IPS DF 6.9 (cell line): ENCODE measurements at regions not wholly inside any gene's neighbourhood (a gene's known extent, or its start where the extent isn't known, plus 50 kb on each side); places are given as distances from the start of the nearest gene placed in this dataset.
"Not testable (repeated sequence)": the region's sequence is repeated elsewhere in the genome, so short reads cannot be mapped to it uniquely, and the experiment has no call there.

ENCODE experiments used
- DNase-seq: peaks from one replicate; pipeline ENCODE4 v3.0.0-alpha.2; 2013; ENCODE audit warnings: low read depth, low spot score
- H3K27ac ChIP-seq: one replicate; pipeline ENCODE4 v1.5.1; 2013; ENCODE audit warnings: low read length, control low read depth
- H3K27me3 ChIP-seq: 2 replicates; pipeline ENCODE4 v1.6.1; 2013; ENCODE audit warnings: mild to moderate bottlenecking, low read length; ENCODE audit not compliant: control insufficient read depth, insufficient read depth
- H3K36me3 ChIP-seq: 2 replicates; pipeline ENCODE4 v1.6.1; 2013; ENCODE audit warnings: low read length; ENCODE audit not compliant: control insufficient read depth, insufficient read depth
- H3K4me1 ChIP-seq: 2 replicates; pipeline ENCODE4 v1.6.1; 2013; ENCODE audit warnings: low read length; ENCODE audit not compliant: control insufficient read depth, insufficient read depth
- H3K4me3 ChIP-seq: 2 replicates; pipeline ENCODE4 v1.5.1; 2013; ENCODE audit warnings: mild to moderate bottlenecking, low read length
- H3K9me3 ChIP-seq: 2 replicates; pipeline ENCODE4 v1.6.1; 2013; ENCODE audit warnings: low read length, inconsistent platforms; ENCODE audit not compliant: control insufficient read depth, insufficient read depth
- WGBS: extraction: QIAGEN DNeasy Blood & Tissue Kit; methylation state at CpG from one replicate; pipeline ENCODE4 v1.1.7; 2013; ENCODE audit warnings: mixed read lengths, missing lambda C conversion rate; ENCODE audit not compliant: insufficient read length, insufficient coverage; 5-methylcytosine and 5-hydroxymethylcytosine counted together

DNA sequence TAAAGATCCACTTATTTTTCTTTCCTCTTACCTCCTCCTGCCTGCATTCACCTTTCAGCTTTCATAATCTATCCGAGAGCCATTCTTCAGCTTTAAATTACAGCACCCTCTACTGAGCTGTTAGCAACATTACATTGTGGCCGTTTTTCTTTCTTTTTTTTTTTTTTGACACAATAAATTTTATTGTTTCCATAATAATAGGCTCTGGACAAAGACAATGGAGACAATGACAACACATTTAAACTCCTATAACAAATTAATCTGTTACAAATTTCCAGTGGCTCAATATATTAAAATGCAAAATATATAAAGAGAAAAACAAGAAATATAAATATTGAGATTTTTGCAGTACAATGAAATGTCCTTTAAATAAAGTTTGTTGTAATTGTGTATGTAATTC lies 312.7 kb upstream of the COX7C start:
- H3K27ac ChIP-seq, H3K27me3 ChIP-seq, H3K9me3 ChIP-seq, DNase-seq, H3K36me3 ChIP-seq, H3K4me3 ChIP-seq, H3K4me1 ChIP-seq: not testable (repeated sequence)
- no CpG with 5 or more reads among the region's 2 CpGs for WGBS

DNA sequence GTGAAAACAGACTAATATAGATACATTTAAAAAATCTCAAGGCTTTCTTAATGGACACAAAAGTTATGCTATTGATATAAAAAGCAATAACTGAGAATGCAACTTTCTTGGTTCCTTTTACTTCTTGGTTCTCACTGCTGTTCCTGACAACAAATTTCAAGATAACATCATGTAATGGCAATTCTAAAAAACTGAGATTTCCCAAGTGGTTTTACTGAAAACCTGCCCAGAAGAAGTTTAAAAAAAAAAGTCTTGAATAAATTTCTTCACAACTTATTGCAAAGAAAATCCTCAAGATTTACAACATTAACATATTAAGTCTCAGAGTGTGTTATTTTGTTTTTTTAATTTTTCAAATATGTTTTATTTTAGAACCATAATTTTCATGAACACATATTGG lies 302.8 kb upstream of the COX7C start:
- Histone ChIP-seq H3K27me3 (no peaks in the 10 kb centered on the region), H3K4me1 (no peaks in the 10 kb centered on the region)
- DNase-seq: no peak

DNA sequence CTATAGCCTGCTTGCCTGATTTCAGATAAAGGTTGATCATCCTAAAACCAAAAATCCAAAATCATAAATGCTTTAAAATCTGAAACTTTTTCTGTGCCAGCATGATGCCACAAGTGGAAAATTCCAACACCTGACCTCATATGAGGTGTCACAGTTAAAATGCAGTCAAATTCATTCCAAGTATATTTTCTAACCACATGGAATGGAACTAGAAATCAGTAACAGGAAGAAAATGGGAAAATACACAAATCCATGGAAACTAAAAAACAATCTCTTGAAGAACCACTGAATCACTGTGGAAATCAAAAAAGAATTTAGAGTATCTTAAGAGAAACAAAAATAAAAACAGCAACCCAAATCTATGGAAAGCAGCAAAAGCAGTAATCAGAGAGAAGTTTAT lies 297.5 kb upstream of the COX7C start:
- Histone ChIP-seq H3K4me3 (no peak overlapping the region), H3K4me1 (no peaks in the 10 kb centered on the region)
- no peak for DNase-seq

More for the DNA sequence above, 302.8 kb upstream of the COX7C start:
- Histone ChIP-seq H3K9me3 (no peaks in the 10 kb centered on the region), H3K27ac (no peak overlapping the region), H3K4me3 (no peak overlapping the region), H3K36me3 (no peaks in the 10 kb centered on the region)

DNA sequence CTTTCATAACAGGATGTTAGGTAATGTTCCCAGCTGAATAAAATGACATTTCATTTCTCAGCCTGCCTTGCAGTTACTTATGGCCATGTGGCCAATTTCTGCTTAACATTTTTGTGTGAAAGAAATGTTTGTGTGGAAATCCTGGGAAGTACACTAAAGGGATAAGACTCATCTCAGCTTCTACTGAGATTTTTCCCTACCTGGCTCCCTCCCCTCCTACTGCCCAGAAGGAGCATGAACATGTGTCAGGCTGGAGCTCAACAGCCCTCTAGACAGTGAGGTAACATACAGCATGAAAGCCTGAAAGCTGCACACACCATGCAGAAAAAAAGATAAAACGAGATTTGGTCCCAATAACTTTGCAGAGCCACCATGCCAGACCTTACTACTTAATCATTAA lies 288.4 kb upstream of the COX7C start:
- WGBS: no CpG with 5 or more reads among the region's 1 CpG
- Histone ChIP-seq H3K9me3 (no peaks in the 10 kb centered on the region), H3K27me3 (no peaks in the 10 kb centered on the region), H3K36me3 (no peaks in the 10 kb centered on the region), H3K4me1 (no peaks in the 10 kb centered on the region), H3K27ac (no peak overlapping the region), H3K4me3 (no peak overlapping the region)
- DNase-seq: no peak

More for the DNA sequence above, 297.5 kb upstream of the COX7C start:
- Histone ChIP-seq H3K27me3 (no peaks in the 10 kb centered on the region), H3K36me3 (no peaks in the 10 kb centered on the region), H3K27ac (no peak overlapping the region), H3K9me3 (no peaks in the 10 kb centered on the region)

DNA sequence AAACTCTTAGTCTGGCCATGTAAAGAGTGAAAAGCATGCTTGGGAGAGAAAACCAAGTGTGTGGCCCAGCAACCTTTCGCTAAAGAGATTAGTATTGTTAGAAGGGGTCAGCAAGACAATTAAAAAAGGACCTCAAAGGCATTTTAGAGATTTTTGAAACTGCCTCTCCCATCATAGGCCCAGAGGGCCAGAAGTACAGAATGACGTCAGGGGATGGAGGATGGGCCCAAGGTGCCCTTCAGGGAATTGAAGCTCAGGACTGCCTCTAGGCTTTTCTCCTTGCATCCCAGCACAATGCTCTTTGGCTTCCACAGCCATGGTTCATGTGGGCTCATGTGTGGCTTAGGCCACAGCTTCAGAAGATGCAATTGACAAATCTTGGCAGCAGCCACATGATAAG lies 287.0 kb upstream of the COX7C start:
- no peaks in the 10 kb centered on the region for H3K4me1 ChIP-seq
- H3K27me3 ChIP-seq: no peaks in the 10 kb centered on the region
- no peaks in the 10 kb centered on the region for H3K9me3 ChIP-seq
- DNase-seq: no peak
- no peaks in the 10 kb centered on the region for H3K36me3 ChIP-seq
- no CpG with 5 or more reads among the region's 2 CpGs for WGBS
- no peak overlapping the region for H3K4me3 ChIP-seq
- no peak overlapping the region for H3K27ac ChIP-seq

DNA sequence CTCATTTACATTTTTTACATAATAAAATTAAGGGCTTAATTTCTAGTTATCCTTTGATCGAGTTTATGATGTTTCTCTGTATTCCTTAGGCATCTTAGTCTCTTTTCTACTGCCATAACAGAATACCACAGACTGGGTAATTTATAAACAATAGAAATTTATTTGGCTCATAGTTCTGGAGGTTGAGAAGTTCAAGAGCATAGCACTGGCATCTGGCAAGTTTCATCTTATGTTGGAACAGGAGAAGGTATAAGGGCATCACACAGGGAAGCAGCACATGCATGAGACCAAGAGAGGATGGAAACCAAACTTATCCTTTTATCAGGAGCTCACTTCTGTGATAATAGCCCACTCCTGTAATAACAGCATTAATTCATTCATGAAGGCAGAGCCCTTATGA lies 284.9 kb upstream of the COX7C start:
- H3K27ac ChIP-seq: no peak overlapping the region
- no peaks in the 10 kb centered on the region for H3K27me3 ChIP-seq
- no peaks in the 10 kb centered on the region for H3K9me3 ChIP-seq
- no CpG with 5 or more reads among the region's 1 CpG for WGBS
- H3K4me1 ChIP-seq: no peaks in the 10 kb centered on the region
- DNase-seq: no peak
- no peak overlapping the region for H3K4me3 ChIP-seq
- H3K36me3 ChIP-seq: no peaks in the 10 kb centered on the region

DNA sequence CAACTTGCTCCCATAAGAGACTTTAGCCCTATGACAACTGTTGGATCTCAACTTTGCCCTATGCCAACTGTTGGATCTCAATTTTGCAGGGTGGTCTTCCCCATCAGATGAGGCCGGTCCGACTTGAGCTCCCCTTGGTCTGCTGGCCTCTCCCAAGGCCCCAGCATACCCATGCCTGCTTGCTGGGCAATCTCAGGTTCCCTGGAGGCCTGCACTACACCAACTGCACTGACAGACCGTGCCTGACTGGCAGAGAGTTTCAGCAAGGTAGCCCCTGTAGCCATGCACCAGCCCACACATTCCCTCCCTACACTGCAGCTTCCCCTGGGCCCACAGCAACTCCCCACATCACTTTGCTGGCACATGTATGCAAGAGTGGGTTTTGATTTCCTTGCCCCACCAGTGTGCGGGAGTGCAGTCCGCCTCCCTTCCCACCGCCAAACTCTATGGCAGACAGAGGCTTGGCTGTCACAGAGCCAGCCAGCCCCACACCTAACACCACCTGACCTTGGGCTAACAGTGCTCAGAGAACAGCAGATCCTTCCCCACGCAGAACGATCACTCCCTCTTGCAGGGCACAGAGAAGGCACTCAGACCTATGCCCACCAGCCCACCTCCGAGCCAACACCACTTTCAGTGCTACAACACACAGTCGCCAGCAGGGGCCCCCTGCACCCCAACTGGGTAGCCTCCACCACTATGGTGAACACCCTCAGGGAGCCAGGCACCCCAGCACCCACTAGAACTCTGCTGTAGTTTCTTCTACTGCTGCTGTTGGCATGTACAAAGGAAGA lies 279.9 kb upstream of the COX7C start:
- no peaks in the 10 kb centered on the region for H3K9me3 ChIP-seq
- H3K4me1 ChIP-seq: no peaks in the 10 kb centered on the region
- WGBS: no CpG with 5 or more reads among the region's 10 CpGs
- no peak overlapping the region for H3K4me3 ChIP-seq
- no peak overlapping the region for H3K27ac ChIP-seq
- no peak for DNase-seq
- H3K36me3 ChIP-seq: no peaks in the 10 kb centered on the region
- H3K27me3 ChIP-seq: no peaks in the 10 kb centered on the region

DNA sequence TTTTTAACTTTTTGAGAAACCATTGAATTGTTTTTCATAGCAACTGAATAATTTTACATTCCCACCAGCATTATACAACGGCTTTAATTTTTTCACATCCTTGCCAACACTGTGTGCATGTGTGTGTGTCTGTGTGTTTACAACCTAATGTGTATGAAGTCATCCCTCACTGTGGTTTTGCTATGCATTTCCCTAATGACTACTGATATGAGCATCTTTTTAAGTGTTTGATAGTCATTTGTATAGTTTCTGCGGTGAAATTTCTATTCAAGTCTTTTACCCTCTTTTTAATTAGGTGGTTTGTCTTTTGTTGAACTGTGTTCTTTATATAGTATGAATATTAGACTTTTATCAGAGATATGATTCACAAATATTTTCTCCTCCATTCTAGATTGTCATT lies 263.1 kb upstream of the COX7C start:
- no peaks in the 10 kb centered on the region for H3K36me3 ChIP-seq
- no peaks in the 10 kb centered on the region for H3K4me1 ChIP-seq
- no peak overlapping the region for H3K4me3 ChIP-seq
- no CpG with 5 or more reads among the region's 2 CpGs for WGBS
- H3K27me3 ChIP-seq: no peaks in the 10 kb centered on the region
- no peaks in the 10 kb centered on the region for H3K9me3 ChIP-seq
- DNase-seq: no peak
- no peak overlapping the region for H3K27ac ChIP-seq

DNA sequence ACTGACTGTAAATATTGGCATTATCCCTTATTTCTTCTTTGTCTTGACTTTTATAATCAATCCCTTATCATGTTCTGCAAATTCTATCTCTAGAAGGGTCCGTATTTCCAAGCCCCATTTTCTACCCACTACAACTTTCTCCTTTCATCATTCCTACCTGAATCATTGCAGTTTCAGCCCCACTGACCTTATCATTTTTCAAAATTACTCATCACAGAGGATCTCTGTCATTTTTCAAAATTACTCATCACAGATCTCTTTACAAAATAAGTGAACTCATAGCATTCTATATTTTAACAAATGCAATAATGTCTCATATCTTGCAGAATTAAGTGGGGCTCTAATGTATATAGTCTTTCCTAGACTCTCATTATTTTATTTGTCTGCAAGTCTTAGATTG lies 256.9 kb upstream of the COX7C start:
- Histone ChIP-seq H3K4me1 (no peaks in the 10 kb centered on the region), H3K4me3 (no peak overlapping the region), H3K27me3 (no peaks in the 10 kb centered on the region), H3K36me3 (no peaks in the 10 kb centered on the region), H3K27ac (no peak overlapping the region), H3K9me3 (no peaks in the 10 kb centered on the region)
- no peak for DNase-seq
- WGBS: no CpG with 5 or more reads among the region's 1 CpG

DNA sequence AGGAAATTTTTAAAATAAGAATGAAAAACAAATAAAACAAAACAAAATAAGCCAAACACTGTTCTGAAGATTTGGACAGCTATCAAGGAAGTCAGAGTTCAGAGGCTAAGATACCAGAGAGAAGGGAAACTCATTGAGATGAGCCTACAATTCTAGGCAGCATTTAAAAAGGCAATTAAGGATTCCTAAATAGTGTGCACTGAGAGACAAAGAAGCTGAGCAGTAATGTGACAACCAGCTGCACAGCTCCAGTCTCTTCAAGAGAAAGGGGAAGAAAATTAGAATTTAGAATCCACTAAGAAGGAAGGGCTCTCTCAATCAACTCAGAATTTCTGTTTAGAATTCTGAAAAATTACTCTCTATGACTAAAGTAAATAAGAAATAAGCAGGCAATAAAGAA lies 246.7 kb upstream of the COX7C start:
- no peak overlapping the region for H3K27ac ChIP-seq
- H3K4me3 ChIP-seq: no peak overlapping the region
- no peaks in the 10 kb centered on the region for H3K4me1 ChIP-seq
- no peaks in the 10 kb centered on the region for H3K9me3 ChIP-seq
- no peak for DNase-seq
- H3K27me3 ChIP-seq: no peaks in the 10 kb centered on the region
- H3K36me3 ChIP-seq: no peaks in the 10 kb centered on the region

DNA sequence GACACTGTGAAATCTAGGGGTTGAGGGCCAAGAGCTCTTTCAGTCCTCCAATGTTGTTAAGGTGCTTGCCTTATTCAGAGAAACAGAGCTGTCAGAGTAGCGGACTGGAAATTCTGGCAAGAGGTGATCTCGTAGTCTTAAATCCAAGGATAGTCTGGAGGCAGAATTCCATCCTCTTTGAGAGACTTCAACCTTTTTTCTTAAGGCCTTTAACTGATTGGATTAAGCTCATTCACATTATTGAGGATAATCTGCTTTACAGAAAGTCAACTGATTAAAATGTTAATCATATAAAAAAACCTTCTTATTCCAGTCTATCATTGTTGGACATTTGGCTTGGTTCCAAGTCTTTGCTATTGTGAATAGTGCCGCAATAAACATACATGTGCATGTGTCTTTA lies 243.1 kb upstream of the COX7C start:
- Histone ChIP-seq H3K27ac (no peak overlapping the region), H3K27me3 (no peaks in the 10 kb centered on the region), H3K4me1 (no peaks in the 10 kb centered on the region), H3K36me3 (no peaks in the 10 kb centered on the region), H3K9me3 (no peaks in the 10 kb centered on the region), H3K4me3 (no peak overlapping the region)
- no peak for DNase-seq
- WGBS: no CpG with 5 or more reads among the region's 3 CpGs
